ENCODE measurements at regions not wholly inside any gene's neighbourhood (a gene's known extent, or its start where the extent isn't known, plus 50 kb on each side); places are given as distances from the start of the nearest gene placed in this dataset.

- no peak for TF ChIP-seq CTCF (IDR thresholded peaks at IDR 0.05)
- no peak for TF ChIP-seq EP300 (IDR thresholded peaks at IDR 0.05)
These were observed 406.9 kb upstream of the TBL1XR1 start for GRCh38 chr3:177604181-177604580.
